COLO668 (cell line): ENCODE measurements at regions not wholly inside any gene's neighbourhood (a gene's known extent, or its start where the extent isn't known, plus 50 kb on each side); places are given as distances from the start of the nearest gene placed in this dataset.

Source experiments
- DNase-seq: peaks from one replicate; lab custom pipeline; 2025; ENCODE audit not compliant: unreplicated experiment; lab: John Stamatoyannopoulos, UW

DNA sequence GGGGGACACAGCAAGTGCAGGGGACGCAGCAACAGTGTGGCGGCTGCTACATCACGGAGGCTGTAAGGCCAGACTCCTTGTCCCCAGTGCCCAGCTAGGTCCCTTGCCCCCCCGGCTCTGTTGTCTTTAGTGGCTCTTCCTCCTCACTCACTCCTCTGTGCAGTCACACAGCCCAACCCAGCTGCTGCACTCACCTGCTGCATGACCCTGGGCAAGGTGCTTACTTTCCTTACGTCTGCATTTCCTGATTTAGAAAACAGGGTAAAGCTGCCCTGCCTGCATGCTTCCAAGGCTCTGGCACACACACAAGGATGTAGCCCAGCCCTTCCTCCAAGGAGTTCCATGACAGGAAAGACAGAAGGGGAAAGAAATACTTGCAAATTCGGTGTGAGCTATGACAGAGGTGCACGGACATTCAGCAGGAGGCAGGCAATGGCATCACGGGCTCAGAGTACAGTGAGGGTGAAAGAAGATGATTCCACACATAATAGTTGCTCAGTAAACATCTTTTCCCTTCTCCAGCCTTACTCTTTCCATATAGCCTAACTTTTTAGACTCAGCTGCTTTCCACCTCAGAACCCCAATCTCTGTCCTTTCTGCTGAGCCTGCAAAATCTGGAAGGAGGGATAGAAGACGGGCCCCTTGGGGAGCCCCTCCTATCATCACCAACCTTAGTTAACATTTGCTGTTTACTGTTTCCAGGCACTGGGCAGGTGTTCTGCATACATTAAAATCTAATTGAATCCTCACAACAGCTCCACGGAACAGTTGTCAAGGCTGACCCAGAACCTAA lies 150.9 kb downstream of the MRM1 start:
- DNase-seq: no peak

DNA sequence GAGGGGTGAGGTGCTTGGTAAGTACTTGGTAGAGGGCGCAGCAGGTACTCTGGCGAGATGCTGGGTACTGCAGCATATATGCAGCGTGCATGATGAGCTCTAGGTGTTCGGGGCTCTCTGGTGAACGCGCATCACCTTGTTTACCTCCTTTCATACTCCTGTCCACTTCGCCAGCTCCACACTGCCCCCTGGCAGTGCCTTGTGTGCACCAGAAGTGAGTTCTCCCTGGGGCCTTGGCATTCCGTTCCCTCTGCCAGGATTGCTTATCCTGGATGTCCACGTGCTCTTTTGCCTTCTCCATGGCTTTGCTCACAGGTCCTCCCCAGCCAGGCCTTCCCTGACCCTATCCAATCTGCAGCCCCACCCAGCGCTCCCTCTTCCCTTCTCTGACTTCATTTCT lies 154.2 kb downstream of the MRM1 start:
- peak; percentile 7 for DNase-seq

DNA sequence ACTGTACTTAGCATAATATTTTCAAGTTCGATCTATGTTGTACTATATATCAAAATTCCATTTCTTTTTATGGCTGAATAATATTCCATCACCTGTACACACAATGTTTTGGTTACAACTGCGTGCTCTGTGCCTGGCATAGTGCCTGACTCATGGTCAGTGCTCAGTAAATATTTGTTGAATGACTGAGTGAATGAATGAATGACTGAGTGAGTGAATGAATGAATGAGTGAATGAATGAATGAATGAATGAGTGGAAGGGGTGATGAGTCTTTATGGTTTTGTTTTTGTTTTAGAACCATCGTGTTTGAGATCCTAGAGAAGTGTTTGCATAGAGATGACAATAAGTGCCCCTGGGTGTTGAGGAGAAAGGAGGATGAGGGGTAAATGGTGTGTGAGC lies 155.3 kb downstream of the MRM1 start:
- no peak for DNase-seq

DNA sequence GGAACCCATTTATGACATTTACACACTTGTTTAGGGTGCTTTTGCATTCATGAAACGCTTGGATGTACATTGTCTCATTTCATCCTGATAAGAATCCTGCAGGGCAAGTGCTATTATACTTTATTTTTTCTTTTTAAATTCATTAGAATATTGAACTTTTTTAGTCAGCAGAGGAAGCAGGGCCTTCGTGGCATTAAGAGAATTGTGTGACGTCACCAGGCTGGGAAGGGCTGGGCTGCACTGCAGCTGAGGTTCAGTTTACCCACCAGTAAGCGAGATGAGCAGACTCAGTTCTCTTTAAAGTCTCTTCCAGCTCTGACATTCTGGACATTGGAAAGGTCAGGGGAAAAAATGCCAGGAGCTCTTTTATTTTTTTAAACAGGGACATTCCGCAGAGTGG lies 159.0 kb downstream of the MRM1 start:
- no peak for DNase-seq

DNA sequence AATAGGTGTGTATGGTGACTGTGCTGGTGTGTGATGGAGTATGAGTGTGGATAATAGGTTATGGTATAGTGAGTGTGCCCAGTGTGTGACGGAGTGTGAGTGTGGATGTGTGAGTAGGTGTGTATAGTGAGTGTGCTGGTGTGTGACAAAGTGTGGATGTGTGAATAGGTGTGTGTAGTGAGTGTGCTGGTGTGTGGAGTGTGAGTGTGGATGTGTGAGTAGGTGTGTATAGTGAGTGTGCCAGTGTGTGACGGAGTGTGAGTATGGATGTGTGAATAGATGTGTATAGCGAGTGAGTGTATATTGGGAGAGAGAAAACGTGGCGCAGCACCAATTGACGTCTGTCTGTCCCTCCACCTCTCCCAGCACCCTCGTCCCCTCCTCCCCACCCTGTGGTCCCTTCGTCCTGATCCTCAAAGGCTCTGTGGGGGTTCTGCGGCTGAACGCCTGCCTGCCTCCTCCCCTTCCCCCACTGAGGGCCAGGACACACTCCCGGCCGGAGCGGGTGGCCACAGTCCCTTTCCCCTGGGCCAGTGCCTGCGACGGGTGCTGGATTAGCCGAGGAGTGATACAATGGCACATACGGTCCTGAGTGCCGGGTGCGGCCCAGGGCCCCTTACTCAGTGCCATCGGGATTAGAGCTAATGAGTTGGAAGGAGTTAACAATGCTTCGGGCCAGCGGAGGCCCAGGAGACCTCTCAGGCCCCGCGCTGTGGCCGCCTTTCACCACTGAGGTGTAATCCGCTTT lies 160.0 kb downstream of the MRM1 start:
- DNase-seq: no peak

DNA sequence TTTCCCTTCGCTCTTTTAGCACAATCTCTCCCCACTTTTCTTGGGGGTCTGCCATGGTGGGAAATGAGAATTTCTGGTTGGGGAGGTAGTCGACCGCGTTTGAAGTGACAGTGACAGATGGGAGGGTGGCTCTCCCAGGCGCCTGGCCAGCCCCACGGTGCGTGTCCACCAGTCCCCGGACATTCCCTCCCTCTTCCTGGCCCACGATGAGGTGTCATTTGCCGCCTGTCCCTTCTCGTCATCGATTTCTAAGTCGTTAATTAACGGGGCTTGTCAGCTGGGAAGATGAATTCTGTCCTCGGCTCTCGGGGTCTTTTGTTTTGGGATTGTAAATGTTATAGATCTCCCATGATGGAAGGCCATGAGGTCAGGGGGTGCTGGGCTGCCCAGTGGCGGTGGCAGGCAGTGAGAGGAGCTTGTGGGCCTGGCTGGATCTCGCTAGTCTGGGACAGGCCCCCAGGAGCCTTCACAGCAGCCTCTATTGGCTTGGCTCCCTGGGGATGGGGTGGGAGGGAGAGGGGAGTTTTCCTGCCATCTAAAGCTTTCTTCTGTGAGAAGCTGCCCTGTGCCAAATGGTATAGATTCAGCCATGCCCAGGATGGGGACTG lies 164.2 kb downstream of the MRM1 start:
- no peak for DNase-seq

DNA sequence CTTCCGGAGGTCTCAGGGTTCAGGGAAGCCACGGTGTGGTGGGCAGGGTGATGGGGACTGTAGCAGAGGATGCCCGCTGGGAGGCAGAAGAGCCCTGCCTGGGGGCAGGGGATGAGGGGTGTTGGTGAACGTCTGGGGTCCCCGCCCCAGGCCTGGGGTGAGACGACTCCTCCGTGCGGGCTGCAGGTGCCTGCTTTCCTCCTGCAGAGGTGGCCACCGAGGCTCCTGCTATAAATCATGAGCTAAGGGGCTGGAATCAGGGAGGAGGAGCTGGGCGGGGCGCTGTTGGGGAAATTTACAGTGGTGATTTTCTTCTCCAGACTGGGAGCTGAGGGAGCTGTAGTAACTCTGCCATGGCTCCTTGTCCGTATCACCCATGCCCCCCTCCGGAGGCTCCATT lies 167.0 kb downstream of the MRM1 start:
- no peak for DNase-seq

DNA sequence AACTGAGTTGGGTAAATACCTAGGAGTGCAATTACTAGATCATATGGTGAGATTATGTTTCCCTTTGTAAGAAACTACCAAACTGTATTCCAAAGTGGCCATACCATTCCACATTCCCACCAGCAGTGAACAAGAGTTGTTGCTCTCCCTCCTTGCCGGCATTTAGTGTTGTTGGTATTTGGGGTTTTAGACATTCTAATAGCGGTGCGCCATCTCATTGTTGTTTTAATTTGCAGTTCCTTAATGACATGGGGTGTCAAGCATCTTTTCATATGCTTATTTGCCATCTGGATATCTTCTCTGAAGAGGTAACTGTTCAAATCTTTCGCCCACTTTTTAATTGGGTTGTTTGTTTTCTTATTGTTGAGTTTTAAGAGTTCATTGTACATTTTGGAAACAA lies 164.2 kb upstream of the LHX1 start:
- no peak for DNase-seq

DNA sequence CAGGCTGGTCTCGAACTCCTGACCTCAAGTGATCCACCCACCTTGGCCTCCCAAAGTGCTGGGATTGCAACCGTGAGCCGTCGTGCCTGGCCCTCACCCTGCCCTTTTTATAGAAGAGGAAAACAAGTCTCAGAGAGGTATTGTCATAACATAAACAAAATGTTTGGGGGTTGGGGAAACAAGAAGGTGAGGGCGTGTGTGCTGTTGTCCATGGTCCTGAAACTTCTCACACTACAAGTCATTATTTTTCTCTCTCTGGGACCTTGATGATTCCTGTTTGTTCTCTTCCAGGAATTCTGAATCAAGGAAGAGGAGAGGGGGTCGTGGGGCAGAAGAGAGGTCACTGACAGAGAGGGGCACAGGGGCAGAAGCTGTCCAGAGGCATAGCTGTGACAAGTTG lies 160.2 kb upstream of the LHX1 start:
- no peak for DNase-seq

DNA sequence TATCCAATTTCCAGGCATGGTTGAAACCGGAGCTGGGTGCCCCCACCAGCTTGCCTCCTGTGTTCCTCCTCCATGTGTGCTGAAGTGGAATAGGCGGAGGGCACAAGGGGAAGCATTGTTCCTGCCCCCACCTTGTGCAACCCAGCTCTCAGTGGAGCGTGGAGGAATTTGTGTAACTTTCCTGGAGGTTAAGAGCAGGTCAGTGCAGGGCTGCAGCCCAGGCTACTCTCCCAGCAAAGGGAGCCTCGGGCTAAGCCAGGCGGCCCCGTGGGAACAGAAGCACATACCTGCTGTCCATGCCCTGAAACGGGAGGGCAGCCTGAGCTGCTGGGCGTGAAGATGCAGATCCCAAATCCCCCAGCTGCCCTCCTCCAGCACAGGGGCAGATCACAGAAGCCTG lies 158.8 kb upstream of the LHX1 start:
- DNase-seq: no peak

DNA sequence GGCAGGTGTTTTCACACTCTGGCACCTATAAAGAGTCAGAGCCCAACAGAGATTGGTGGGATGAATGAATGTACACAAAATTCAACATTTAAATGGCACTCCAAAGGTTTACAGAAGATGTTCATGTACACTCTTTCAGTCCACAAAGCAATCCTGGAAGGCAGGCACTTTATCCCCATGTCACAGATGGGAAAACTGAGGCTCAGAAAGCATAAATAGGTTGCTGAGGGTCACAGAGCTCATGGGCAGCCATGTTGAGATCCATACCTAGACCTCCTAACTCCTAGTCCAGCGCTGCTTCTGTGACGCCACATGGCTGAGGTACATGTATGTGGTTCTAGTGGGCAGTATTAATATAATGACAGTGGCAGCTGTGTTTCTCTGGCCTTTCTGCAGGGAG lies 157.7 kb upstream of the LHX1 start:
- DNase-seq: no peak

DNA sequence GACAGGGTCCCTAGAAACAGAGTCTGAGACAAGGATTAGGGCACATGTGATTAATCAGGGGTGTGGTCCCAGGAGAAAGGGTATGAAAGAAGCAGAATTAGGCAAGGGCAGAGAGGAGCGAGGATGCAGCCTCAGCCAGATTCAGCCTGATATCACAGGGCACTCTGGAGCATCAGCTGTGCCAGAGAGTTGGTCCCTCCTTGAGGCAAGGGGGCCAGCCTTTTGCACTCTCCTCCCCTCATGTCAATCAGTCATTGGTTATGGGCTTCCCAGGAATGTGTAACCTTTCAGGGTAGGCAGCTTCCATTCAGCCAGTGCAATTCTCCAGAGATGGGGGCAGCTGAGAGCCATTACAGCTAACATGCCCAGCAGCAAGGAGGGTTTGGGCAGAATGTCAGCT lies 152.6 kb upstream of the LHX1 start:
- DNase-seq: no peak

DNA sequence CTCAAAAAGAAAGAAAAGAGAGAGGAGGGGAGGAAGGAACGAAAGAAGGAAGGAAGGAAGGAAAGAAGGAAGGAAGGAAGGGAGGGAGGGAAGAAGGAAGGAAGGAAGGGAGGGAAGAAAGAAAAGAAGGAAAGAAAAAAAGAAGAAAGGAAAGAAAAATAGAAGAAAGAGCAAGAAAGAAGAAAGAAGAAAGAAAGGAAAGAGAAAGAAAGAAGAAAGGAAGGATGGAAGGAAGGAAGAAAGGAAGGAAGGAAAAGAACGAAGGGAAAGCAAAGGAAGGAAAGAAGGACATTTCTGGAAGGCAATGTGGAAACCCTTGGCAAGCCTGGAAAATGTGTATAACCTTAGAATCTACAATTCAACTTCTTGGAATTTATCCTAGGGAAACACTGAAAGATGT lies 150.4 kb upstream of the LHX1 start:
- no peak for DNase-seq

DNA sequence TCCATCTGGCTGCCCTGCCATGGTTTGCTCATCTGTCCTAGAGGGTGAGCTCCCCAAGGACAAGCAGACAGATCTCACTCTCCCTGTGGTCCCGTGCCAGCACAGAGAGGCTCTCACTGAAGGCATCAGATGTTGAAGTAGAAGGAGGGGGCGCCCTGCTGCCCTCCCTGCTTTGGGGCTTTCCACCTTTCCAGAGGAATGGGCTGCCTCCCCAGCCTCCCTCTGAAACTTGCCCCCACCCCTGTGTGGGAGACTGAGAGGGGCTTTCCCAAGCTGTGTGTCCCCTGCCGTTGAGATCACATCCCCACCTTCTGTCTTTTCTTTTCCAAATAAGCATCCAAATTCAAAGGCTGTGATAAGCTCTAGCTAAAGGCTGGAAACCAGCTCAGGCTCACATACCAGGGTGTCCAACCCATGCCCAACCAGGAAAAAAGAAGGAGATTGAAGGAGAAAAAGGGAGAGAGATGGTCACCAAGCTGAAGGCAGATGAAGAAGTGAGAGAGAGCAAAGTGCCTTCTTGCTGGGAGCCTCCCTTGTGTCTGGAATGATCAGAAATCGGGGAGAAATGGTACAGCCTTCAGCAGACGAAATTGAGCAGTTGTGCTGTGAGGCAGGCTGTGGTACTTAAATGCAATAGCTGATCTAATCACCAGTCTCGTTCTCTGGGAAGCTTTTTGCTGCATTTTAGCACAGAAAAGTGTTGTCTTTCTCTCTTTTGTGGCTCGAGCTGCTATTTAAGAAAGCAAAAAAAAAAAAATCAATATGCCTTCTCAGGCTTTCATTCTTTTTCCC lies 145.9 kb upstream of the LHX1 start:
- no peak for DNase-seq

DNA sequence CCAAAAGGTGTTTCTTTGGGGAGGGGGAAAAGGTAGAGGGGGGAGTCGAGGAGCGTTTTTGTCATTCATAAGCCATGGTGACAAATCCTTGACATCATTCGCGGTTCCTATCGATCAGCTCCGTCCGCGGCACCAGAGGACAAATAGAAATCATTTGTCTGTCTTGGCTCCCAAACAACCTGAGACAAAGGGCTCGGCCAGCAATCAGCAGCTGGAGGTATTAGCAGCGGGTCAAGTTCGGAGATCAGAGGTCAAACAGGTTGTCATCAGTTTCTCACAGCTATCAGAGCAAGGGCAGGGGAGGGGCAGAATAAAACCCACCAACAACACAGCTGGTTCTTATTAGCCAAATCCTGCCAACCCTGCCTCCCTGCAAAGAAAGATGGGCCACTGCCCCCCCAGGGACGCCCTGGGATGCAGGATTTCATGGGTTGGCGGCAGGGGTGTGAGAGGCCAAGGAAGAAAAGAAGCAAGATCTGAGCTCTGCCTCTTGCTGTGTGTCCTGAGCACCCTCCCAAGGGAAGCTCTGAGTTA lies 145.3 kb upstream of the LHX1 start:
- DNase-seq: no peak

DNA sequence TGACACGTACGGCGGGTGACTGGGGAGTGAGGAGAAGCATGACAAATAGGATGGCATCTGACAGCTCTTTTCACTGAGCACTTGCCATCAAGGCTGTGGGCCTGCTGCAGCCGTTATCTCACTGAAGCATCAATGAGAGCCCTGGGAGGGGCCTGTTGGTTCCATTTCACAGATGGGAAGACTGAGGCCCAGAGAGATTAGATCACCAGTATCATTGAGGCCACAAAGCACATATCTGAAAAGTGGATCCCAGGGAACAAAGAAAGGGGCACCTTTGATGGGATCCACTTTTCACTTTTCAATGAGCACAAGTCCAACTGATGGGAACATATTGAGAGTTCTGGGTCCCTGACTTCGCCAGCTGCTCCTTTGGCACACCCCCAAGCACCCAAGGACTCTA lies 144.4 kb upstream of the LHX1 start:
- DNase-seq: no peak

DNA sequence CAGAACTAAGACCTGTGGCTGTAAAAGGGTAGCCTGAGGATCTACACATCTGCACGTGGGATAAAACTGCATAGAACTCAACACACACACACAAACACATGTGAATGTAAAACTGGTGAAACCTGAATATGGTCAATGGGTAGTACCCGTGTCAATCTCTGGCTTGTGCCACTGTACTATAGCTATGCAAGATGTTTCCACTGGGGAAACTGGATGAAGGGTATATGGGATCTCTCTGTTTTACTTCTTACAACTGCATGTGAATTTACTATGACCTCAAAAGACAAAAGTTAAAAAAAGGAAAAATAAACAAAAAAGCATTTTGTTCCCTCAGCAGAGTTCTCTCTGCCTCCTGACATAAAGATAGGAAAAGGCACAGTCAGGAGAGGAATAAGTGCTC lies 143.3 kb upstream of the LHX1 start:
- DNase-seq: no peak

DNA sequence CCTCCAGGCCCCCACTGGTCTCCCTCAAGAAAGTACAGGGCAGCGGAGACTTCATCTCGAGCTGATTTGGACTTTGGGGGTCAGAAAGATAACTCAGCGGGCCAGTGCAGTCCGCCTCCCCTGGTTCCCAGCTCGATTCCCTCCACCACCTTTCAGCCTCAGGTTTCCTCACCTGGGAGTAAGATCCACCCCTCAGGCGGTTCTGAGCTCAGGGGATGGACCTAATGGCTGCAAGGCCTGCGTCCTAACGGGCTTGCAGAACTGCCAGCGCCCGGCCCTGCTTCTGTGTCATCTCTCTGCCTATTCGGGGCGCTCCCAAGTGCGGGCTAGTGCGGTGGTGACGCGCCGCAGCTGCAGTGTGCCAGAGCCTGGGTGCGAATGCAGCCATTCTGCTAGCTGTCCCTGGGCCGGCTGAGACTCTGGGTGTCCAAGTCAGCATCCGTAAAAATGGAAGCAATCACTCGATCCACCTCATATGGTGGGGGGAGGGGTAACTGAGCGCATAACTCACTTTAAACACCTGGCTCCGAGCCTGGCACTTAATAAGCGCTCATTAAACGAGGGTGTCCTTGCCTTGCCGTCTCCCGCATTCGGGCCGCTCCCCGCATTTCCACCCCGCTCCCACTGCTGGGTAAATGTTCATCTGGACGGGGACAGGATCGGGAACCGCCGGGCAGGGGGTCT lies 129.6 kb upstream of the LHX1 start:
- DNase-seq: no peak

DNA sequence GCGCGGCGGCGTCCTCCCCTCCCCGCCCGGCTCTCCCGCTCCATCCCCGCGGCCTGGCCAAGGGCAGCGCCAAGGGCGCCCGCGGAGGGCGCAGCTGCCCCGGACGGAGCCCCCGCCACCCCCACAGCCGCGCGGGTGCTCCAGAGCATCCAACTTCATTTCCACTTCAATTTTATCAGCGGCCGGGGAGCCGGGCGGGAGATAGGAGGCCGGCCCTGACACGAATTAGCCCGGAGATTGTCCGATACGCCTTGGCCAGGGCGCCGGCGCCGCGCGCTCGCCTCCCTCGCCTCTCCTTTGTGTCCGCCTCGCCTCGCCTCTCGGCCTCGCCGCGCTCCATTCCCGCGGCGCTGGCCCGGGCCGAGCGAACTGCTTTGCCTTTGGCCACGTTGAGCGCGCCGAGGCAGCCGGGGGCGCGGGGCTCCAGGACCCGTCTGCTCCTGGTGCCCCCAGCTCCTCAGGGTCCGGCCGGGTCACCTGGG lies 129.1 kb upstream of the LHX1 start:
- DNase-seq: no peak

DNA sequence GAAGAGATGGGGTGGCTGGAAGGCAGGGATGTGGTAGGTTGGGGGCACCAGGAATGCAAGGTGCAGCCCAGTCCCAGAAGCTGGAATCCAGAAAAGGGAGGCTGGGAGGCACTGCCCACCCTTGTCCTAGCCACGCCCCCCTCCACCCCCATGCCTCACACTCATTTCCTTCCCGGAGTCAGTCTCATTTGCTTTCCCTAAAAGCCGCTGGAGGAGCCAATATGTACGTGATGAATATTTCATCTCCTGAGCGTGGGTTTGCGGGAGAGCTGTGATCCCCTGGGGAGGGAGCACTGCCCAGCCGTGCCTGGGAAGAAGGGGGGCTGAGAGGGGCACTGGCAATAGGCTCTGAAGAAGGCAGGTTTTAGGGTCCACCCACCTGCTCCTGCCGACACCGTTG lies 124.5 kb upstream of the LHX1 start:
- DNase-seq: no peak

DNA sequence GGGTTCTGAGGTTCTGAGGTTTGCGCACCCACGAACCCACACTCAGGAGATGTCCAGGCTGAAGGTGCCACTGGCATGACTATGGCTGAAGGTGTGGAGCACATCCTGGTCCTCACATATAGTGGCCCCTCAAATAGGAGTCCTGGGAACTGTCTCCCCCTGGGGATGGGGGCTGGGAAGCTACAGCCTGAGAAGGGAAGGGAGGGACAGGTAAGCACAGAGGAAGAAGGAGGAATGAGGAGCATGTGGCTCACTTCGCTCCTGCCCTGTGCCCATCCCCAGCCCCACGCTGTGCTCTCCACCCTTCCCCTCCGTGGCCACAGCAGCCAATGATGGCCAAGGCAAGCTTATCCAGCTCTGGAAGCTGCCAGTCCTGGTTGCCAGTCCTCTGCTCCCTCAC lies 123.9 kb upstream of the LHX1 start:
- no peak for DNase-seq
